K562 (cell line): ENCODE measurements at regions not wholly inside any gene's neighbourhood (a gene's known extent, or its start where the extent isn't known, plus 50 kb on each side); places are given as distances from the start of the nearest gene placed in this dataset.

ENCODE experiments used
- ATAC-seq: fragments of 200-7000 bp; cut with Tn5 transposase; 3 replicates; pipeline ENCODE4 v1.9.1; 2020; ENCODE audit warnings: moderate library complexity
- BruUV-seq: library from RNA; stranded (reverse); fragments of 400-500 nt; replicated peaks from 2 replicates; lab custom pipeline; 2021; lab: Mats Ljungman, UMichigan
- CTCF ChIA-PET: fragments of 300-600 bp; formaldehyde crosslinking; extraction: SDS; loops from one replicate; lab custom pipeline; 2021; ENCODE audit warnings: low intra/inter-chr PET ratio; lab: Yijun Ruan, JAX
- POLR2A ChIA-PET: fragments of 300-600, 350-650 bp; sonication (Branson Sonifier 250); formaldehyde crosslinking; extraction: SDS; loops from one replicate; lab custom pipeline; 2021; ENCODE audit warnings: antibody characterized with exemption, inconsistent platforms; lab: Yijun Ruan, JAX
- DNase-seq, 4 experiments: peaks; one replicate each; pipeline versions ENCODE4 v3.0.0 to v3.0.0-alpha.2; 2011 to 2018; ENCODE audit warnings: low spot score in 3 of 4, mixed read lengths in 3 of 4; ENCODE audit errors: extremely low read depth in 1 of 4
- FAIRE-seq: peaks from 2 replicates; lab custom pipeline; 2011; peaks lifted over from hg19 to GRCh38; lab: Jason Lieb, UNC
- H2AFZ ChIP-seq: 2 replicates; pipeline ENCODE4 v1.6.0; 2011; ENCODE audit warnings: low read depth, low read length, control low read depth, inconsistent platforms
- H3K27ac ChIP-seq: fragments of 200-600 bp; 3 replicates; pipeline ENCODE4 v1.8.0; 2011; ENCODE audit warnings: low read depth, mild to moderate bottlenecking, control low read depth, inconsistent platforms, low read length, moderate library complexity, mixed read lengths; ENCODE audit errors: extremely low read depth
- H3K27me3 ChIP-seq, 2 experiments: fragments of 300-600 bp in 1 of 2; 2 replicates in 1 of 2; 3 replicates in 1 of 2; pipeline versions ENCODE4 v1.6.0 to v1.8.0; 2011; ENCODE audit warnings: inconsistent platforms in 2 of 2, low read length in 2 of 2, mild to moderate bottlenecking in 1 of 2, mixed read lengths in 1 of 2, moderate library complexity in 1 of 2; ENCODE audit not compliant: control insufficient read depth in 2 of 2, insufficient read depth in 2 of 2
- H3K36me3 ChIP-seq: fragments of 300-600 bp; 3 replicates; pipeline ENCODE4 v1.8.0; 2011; ENCODE audit warnings: mild to moderate bottlenecking, low read length, inconsistent platforms; ENCODE audit not compliant: control insufficient read depth, insufficient read depth
- H3K4me1 ChIP-seq, 2 experiments: fragments of 200-600 bp in 1 of 2; replicated peaks in 1 of 2; 2 replicates in 1 of 2; 3 replicates in 1 of 2; pipeline versions ENCODE4 v1.5.1 to v1.8.0; 2011; ENCODE audit warnings: inconsistent platforms in 2 of 2, low read length in 2 of 2, mild to moderate bottlenecking in 1 of 2, mixed read lengths in 1 of 2, moderate library complexity in 1 of 2; ENCODE audit not compliant: control insufficient read depth in 2 of 2, insufficient read depth in 2 of 2
- H3K4me2 ChIP-seq: 2 replicates; pipeline ENCODE4 v1.6.1; 2011; ENCODE audit warnings: low read length, control low read depth, inconsistent platforms, mixed read lengths; ENCODE audit not compliant: insufficient read depth
- H3K4me3 ChIP-seq: fragments of 200-600 bp; sonication (generic), shearing (Covaris generic); 2 replicates; pipeline ENCODE4 v1.5.1; 2016; ENCODE audit warnings: control low read depth, inconsistent platforms
- H3K79me2 ChIP-seq: fragments of 200-600 bp; 3 replicates; pipeline ENCODE4 v1.8.0; 2011; ENCODE audit warnings: low read length, inconsistent platforms; ENCODE audit not compliant: control insufficient read depth, insufficient read depth
- H3K9ac ChIP-seq, 2 experiments: 2 replicates each; pipeline versions ENCODE4 v1.6.0 to v1.6.1; 2011; ENCODE audit warnings: low read depth in 2 of 2, low read length in 2 of 2, control low read depth in 1 of 2, inconsistent platforms in 1 of 2, mild to moderate bottlenecking in 1 of 2, mixed read lengths in 1 of 2; ENCODE audit not compliant: insufficient read depth in 1 of 2
- H3K9me1 ChIP-seq: one replicate; pipeline ENCODE4 v1.6.0; 2011; ENCODE audit warnings: inconsistent platforms, mild to moderate bottlenecking, low read length, moderate library complexity; ENCODE audit not compliant: control insufficient read depth, insufficient read depth
- H3K9me3 ChIP-seq: replicated peaks from 2 replicates; pipeline ENCODE4 v1.5.1; 2011; ENCODE audit warnings: low read depth, low read length, inconsistent platforms; ENCODE audit not compliant: control insufficient read depth, insufficient read depth
- H4K20me1 ChIP-seq: replicated peaks from 2 replicates; pipeline ENCODE4 v1.6.1; 2011; ENCODE audit warnings: low read length, inconsistent platforms, mixed read lengths; ENCODE audit not compliant: control insufficient read depth, insufficient read depth
- BACH1 ChIP-seq: fragments of 200-800 bp; sonication (Bioruptor generic); IDR thresholded peaks from 2 replicates; pipeline ENCODE4 v1.6.1; 2016; ENCODE audit warnings: missing genetic modification characterization, missing compliant biosample characterization
- BRD4 ChIP-seq: fragments of 200-600 bp; sonication (generic); IDR thresholded peaks from 2 replicates; pipeline ENCODE4 v1.6.1; 2017; ENCODE audit warnings: inconsistent platforms
- GATA2 ChIP-seq: sonication (generic); formaldehyde crosslinking; IDR thresholded peaks from 2 replicates; pipeline ENCODE4 v1.4.0; 2020; ENCODE audit warnings: mild to moderate bottlenecking, missing genetic modification reagents
- GTF2E2 ChIP-seq: fragments of 200-800 bp; sonication (Bioruptor generic); IDR thresholded peaks from 2 replicates; pipeline ENCODE4 v1.6.1; 2016; ENCODE audit warnings: missing genetic modification characterization, missing compliant biosample characterization
- HNRNPH1 ChIP-seq: fragments of 200-400 bp; formaldehyde crosslinking; optimal IDR thresholded peaks from 2 replicates; pipeline ENCODE3; 2017; ENCODE audit warnings: low read depth, mild to moderate bottlenecking, low read length, moderate library complexity
- KLF1 ChIP-seq: fragments of 450-650 bp; IDR thresholded peaks from 2 replicates; pipeline ENCODE4 v1.6.1; 2016; ENCODE audit warnings: missing genetic modification characterization, missing compliant biosample characterization
- MYBL2 ChIP-seq, 2 experiments: fragments of 450-650 bp in 1 of 2; sonication (generic) in 1 of 2; formaldehyde crosslinking in 1 of 2; IDR thresholded peaks; 2 replicates each; pipeline versions ENCODE4 v1.6.1 to v1.8.1; 2017 to 2022; ENCODE audit warnings: borderline replicate concordance in 1 of 2, inconsistent platforms in 1 of 2, low read depth in 1 of 2, mild to moderate bottlenecking in 1 of 2, missing genetic modification reagents in 1 of 2, moderate library complexity in 1 of 2
- PHB2 ChIP-seq: fragments of 450-650 bp; IDR thresholded peaks from 2 replicates; pipeline ENCODE4 v1.6.1; 2017; ENCODE audit warnings: low read depth
- PRMT5 ChIP-seq: sonication (generic); formaldehyde crosslinking; IDR thresholded peaks from 2 replicates; pipeline ENCODE4 v1.5.0; 2020; ENCODE audit warnings: missing genetic modification reagents
- SNRNP70 ChIP-seq: fragments of 200-400 bp; formaldehyde crosslinking; optimal IDR thresholded peaks from 2 replicates; pipeline ENCODE3; 2017; ENCODE audit warnings: low read depth, low read length
- ZBTB8A ChIP-seq: fragments of 450-650 bp; IDR thresholded peaks from 2 replicates; pipeline ENCODE4 v1.6.1; 2018; ENCODE audit warnings: mild to moderate bottlenecking, moderate library complexity; ENCODE audit not compliant: partially characterized antibody
- ZNF77 ChIP-seq: fragments of 250-450 bp; sonication (Bioruptor Pico); IDR thresholded peaks from 2 replicates; pipeline ENCODE4 v1.5.0; 2020
- ZNF79 ChIP-seq: fragments of 250-450 bp; sonication (Bioruptor Pico); IDR thresholded peaks from 2 replicates; pipeline ENCODE4 v1.4.0; 2020; ENCODE audit warnings: low read depth, mild to moderate bottlenecking, moderate library complexity
- WGBS: fragments of 100-300 bp; shearing (Covaris generic); methylation state at CpG from one replicate; pipeline ENCODE4 v1.1.6; 2016; ENCODE audit warnings: low coverage, mixed read lengths; ENCODE audit not compliant: insufficient coverage; ENCODE audit errors: missing lambda C conversion rate; 5-methylcytosine and 5-hydroxymethylcytosine counted together
- in situ Hi-C: fragments of 300-500 bp; cut with MboI; formaldehyde crosslinking; loops from 4 replicates; pipeline ENCODE4 v1.15.0; 2018; ENCODE audit warnings: inconsistent platforms, mixed read lengths
- intact Hi-C: fragments of 100-400 bp; cut with micrococcal nuclease; formaldehyde crosslinking; loops from 2 replicates; pipeline ENCODE4 v1.14.2; 2022
- TF ChIP-seq, protein P1 (sequence below): sonication (generic); formaldehyde crosslinking; IDR thresholded peaks from 2 replicates; pipeline ENCODE4 v1.8.1; 2023; ENCODE audit warnings: mild to moderate bottlenecking, missing genetic modification reagents
- TF ChIP-seq, protein P2 (sequence below): sonication (generic); formaldehyde crosslinking; IDR thresholded peaks from 2 replicates; pipeline ENCODE4 v1.4.0; 2020; ENCODE audit warnings: mild to moderate bottlenecking, missing genetic modification reagents
- TF ChIP-seq, protein P3 (sequence below): IDR thresholded peaks from 2 replicates; pipeline ENCODE4 v1.6.1; 2014; ENCODE audit warnings: antibody characterized with exemption
- TF ChIP-seq, protein P4 (sequence below), 2 experiments: fragments of 450-650 bp; conservative IDR thresholded peaks; 2 replicates each; pipeline ENCODE4 v1.6.1; 2017; ENCODE audit warnings: mild to moderate bottlenecking in 2 of 2, moderate library complexity in 2 of 2

DNA sequence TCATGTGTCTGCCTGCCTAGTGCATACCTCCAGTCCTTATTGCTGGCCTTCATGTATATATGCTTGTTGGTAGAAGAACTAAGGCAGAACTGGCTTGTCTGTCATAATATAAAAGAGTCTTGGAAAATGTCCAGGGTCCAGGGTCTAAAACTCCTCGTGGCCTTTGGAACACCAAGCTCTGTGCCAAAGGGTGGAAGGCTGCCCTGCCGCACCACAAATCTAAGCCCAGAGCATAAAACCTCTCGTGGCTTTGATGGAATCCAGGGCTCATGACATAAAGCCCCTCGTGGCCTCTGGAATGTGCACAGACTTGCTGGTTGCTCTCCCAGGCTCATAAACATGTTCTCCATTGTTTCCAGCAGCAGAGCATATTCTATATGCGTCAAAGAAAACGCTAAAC, 107.9 kb downstream of the BBS10 start:
- Histone ChIP-seq H3K27me3 (no peaks in the 10 kb centered on the region), H3K36me3 (no peaks in the 10 kb centered on the region), H3K4me2 (no peak overlapping the region), H3K9ac (no peak overlapping the region), H3K4me1 (no peaks in the 10 kb centered on the region; a peak in 1 of 5 replicates), H3K4me3 (no peak overlapping the region), H3K9me3 (no peaks in the 10 kb centered on the region), H3K27ac (no peak overlapping the region), H3K79me2 (no peaks in the 10 kb centered on the region), H3K9me1 (no peaks in the 10 kb centered on the region), H4K20me1 (no peaks in the 10 kb centered on the region), H2AFZ (no peak overlapping the region)
- in situ Hi-C loops, result no loop called here
- no TSS peak for BruUV-seq
- ATAC-seq, result no peak
- DNase-seq, result no peak
- ChIA-PET POLR2A (interaction anchor here (0.5 to 0.6 kb wide), 2 partner anchors 14 to 27 kb away, joined by 3 read pairs; no protein-coding TSS in a partner anchor), CTCF (no interaction called here)
- intact Hi-C loops, result no loop called here
- WGBS, result 44% methylated on average over 6 of the region's 6 CpGs
- FAIRE-seq, result no peak
- TF ChIP-seq HNRNPH1, result no peak
- no peak for TF ChIP-seq KLF1
- TF ChIP-seq GTF2E2, result no peak
- TF ChIP-seq, protein P1, sequence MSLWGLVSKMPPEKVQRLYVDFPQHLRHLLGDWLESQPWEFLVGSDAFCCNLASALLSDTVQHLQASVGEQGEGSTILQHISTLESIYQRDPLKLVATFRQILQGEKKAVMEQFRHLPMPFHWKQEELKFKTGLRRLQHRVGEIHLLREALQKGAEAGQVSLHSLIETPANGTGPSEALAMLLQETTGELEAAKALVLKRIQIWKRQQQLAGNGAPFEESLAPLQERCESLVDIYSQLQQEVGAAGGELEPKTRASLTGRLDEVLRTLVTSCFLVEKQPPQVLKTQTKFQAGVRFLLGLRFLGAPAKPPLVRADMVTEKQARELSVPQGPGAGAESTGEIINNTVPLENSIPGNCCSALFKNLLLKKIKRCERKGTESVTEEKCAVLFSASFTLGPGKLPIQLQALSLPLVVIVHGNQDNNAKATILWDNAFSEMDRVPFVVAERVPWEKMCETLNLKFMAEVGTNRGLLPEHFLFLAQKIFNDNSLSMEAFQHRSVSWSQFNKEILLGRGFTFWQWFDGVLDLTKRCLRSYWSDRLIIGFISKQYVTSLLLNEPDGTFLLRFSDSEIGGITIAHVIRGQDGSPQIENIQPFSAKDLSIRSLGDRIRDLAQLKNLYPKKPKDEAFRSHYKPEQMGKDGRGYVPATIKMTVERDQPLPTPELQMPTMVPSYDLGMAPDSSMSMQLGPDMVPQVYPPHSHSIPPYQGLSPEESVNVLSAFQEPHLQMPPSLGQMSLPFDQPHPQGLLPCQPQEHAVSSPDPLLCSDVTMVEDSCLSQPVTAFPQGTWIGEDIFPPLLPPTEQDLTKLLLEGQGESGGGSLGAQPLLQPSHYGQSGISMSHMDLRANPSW (CRISPR knock-in tag), result no peak
- TF ChIP-seq BACH1 (tag), result no peak
- TF ChIP-seq, protein P2, sequence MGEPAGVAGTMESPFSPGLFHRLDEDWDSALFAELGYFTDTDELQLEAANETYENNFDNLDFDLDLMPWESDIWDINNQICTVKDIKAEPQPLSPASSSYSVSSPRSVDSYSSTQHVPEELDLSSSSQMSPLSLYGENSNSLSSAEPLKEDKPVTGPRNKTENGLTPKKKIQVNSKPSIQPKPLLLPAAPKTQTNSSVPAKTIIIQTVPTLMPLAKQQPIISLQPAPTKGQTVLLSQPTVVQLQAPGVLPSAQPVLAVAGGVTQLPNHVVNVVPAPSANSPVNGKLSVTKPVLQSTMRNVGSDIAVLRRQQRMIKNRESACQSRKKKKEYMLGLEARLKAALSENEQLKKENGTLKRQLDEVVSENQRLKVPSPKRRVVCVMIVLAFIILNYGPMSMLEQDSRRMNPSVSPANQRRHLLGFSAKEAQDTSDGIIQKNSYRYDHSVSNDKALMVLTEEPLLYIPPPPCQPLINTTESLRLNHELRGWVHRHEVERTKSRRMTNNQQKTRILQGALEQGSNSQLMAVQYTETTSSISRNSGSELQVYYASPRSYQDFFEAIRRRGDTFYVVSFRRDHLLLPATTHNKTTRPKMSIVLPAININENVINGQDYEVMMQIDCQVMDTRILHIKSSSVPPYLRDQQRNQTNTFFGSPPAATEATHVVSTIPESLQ, result no peak
- no peak for TF ChIP-seq SNRNP70
- no peak for TF ChIP-seq BRD4
- TF ChIP-seq, protein P3, sequence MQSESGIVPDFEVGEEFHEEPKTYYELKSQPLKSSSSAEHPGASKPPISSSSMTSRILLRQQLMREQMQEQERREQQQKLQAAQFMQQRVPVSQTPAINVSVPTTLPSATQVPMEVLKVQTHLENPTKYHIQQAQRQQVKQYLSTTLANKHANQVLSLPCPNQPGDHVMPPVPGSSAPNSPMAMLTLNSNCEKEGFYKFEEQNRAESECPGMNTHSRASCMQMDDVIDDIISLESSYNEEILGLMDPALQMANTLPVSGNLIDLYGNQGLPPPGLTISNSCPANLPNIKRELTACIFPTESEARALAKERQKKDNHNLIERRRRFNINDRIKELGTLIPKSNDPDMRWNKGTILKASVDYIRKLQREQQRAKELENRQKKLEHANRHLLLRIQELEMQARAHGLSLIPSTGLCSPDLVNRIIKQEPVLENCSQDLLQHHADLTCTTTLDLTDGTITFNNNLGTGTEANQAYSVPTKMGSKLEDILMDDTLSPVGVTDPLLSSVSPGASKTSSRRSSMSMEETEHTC, result no peak
- no peak for TF ChIP-seq GATA2 (CRISPR knock-in tag)
- no peak for TF ChIP-seq PRMT5 (CRISPR knock-in tag)
- no peak for TF ChIP-seq ZNF79
- no peak for TF ChIP-seq ZBTB8A
- no peak for TF ChIP-seq ZNF77 (CRISPR knock-in tag)
- no peak for TF ChIP-seq PHB2
- TF ChIP-seq, protein P4, sequence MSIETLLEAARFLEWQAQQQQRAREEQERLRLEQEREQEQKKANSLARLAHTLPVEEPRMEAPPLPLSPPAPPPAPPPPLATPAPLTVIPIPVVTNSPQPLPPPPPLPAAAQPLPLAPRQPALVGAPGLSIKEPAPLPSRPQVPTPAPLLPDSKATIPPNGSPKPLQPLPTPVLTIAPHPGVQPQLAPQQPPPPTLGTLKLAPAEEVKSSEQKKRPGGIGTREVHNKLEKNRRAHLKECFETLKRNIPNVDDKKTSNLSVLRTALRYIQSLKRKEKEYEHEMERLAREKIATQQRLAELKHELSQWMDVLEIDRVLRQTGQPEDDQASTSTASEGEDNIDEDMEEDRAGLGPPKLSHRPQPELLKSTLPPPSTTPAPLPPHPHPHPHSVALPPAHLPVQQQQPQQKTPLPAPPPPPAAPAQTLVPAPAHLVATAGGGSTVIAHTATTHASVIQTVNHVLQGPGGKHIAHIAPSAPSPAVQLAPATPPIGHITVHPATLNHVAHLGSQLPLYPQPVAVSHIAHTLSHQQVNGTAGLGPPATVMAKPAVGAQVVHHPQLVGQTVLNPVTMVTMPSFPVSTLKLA (conservative IDR thresholded peaks at IDR 0.05), result no peak
- no peak for TF ChIP-seq MYBL2 (IDR thresholded peaks at IDR 0.05; ENCODE audit: low read depth)
- no peak for TF ChIP-seq MYBL2 (CRISPR knock-in tag; IDR thresholded peaks at IDR 0.05; ENCODE audit: borderline replicate concordance)
